NOMO-1 treated with dmso at 0.1 percent for 144 hours (cell line): ENCODE measurements at regions not wholly inside any gene's neighbourhood (a gene's known extent, or its start where the extent isn't known, plus 50 kb on each side); places are given as distances from the start of the nearest gene placed in this dataset.
"Not testable (repeated sequence)": the region's sequence is repeated elsewhere in the genome, so short reads cannot be mapped to it uniquely, and the experiment has no call there.

ENCODE experiments used
- DNase-seq: peaks from one replicate; lab custom pipeline; 2025; ENCODE audit not compliant: unreplicated experiment; lab: John Stamatoyannopoulos, UW

- DNase-seq: no peak
Measured at GRCh38 chr22:47504962-47505361, 742.5 kb downstream of the TBC1D22A start.

GRCh38 chr22:47498969-47499495, 736.6 kb downstream of the TBC1D22A start:
- DNase-seq: no peak

GRCh38 chr22:47497666-47498065, 735.2 kb downstream of the TBC1D22A start:
- DNase-seq: no peak

GRCh38 chr22:47495110-47495509, 732.7 kb downstream of the TBC1D22A start:
- DNase-seq: no peak

- DNase-seq: not testable (repeated sequence)
Measured at GRCh38 chr22:47488131-47488530, 725.7 kb downstream of the TBC1D22A start.

- no peak for DNase-seq
Measured at GRCh38 chr22:47486569-47487312, 724.3 kb downstream of the TBC1D22A start.

- no peak for DNase-seq
Measured at GRCh38 chr22:47484960-47485569, 722.6 kb downstream of the TBC1D22A start.

GRCh38 chr22:47476231-47476630, 713.8 kb downstream of the TBC1D22A start:
- no peak for DNase-seq

GRCh38 chr22:47474895-47475294, 712.4 kb downstream of the TBC1D22A start:
- DNase-seq: no peak

GRCh38 chr22:47474464-47474863, 712.0 kb downstream of the TBC1D22A start:
- DNase-seq: no peak

- no peak for DNase-seq
Measured at GRCh38 chr22:47472636-47473035, 710.2 kb downstream of the TBC1D22A start.

GRCh38 chr22:47471406-47471805, 709.0 kb downstream of the TBC1D22A start:
- no peak for DNase-seq

- no peak for DNase-seq
Measured at GRCh38 chr22:47465809-47466208, 703.4 kb downstream of the TBC1D22A start.

- no peak for DNase-seq
Measured at GRCh38 chr22:47465222-47465621, 702.8 kb downstream of the TBC1D22A start.

- DNase-seq: no peak
Measured at GRCh38 chr22:47463220-47463619, 700.8 kb downstream of the TBC1D22A start.

GRCh38 chr22:47460861-47461260, 698.4 kb downstream of the TBC1D22A start:
- no peak for DNase-seq

- no peak for DNase-seq
Measured at GRCh38 chr22:47460176-47460575, 697.7 kb downstream of the TBC1D22A start.

GRCh38 chr22:47458348-47458747, 695.9 kb downstream of the TBC1D22A start:
- DNase-seq: no peak

- no peak for DNase-seq
Measured at GRCh38 chr22:47457509-47458300, 695.3 kb downstream of the TBC1D22A start.

GRCh38 chr22:47457021-47457420, 694.6 kb downstream of the TBC1D22A start:
- no peak for DNase-seq

- DNase-seq: no peak
Measured at GRCh38 chr22:47456031-47456430, 693.6 kb downstream of the TBC1D22A start.

- DNase-seq: no peak
Measured at GRCh38 chr22:47453049-47453448, 690.6 kb downstream of the TBC1D22A start.
